ENCODE measurements at regions not wholly inside any gene's neighbourhood (a gene's known extent, or its start where the extent isn't known, plus 50 kb on each side); places are given as distances from the start of the nearest gene placed in this dataset.

- TF ChIP-seq POLR2AphosphoS5 (IDR thresholded peaks at IDR 0.05; ENCODE audit: low read depth) (no peak), CTCF (conservative IDR thresholded peaks at IDR 0.05; ENCODE audit: low read depth in 2 of 2) (no peak), NANOG (IDR thresholded peaks at IDR 0.05; ENCODE audit: borderline replicate concordance) (no peak), EZH2 (IDR thresholded peaks at IDR 0.05; ENCODE audit: low read depth, unreplicated experiment) (no peak), REST (IDR thresholded peaks at IDR 0.05; ENCODE audit: unreplicated experiment) (no peak), CREB1 (CRISPR knock-in tag; IDR thresholded peaks at IDR 0.05; ENCODE audit: low read depth) (no peak), ETS1 (IDR thresholded peaks at IDR 0.05) (no peak)
Observed at GRCh38 chr10:113236998-113237397, 287.0 kb downstream of the TCF7L2 start.
